Mucosa of gallbladder (tissue), 1 donor: ENCODE measurements at regions not wholly inside any gene's neighbourhood (a gene's known extent, or its start where the extent isn't known, plus 50 kb on each side); places are given as distances from the start of the nearest gene placed in this dataset.
"Not testable (repeated sequence)": the region's sequence is repeated elsewhere in the genome, so short reads cannot be mapped to it uniquely, and the experiment has no call there.

Experiments used
- DNase-seq: peaks from one replicate; pipeline ENCODE4 v3.0.0-alpha.2; 2020; ENCODE audit warnings: low spot score
- donor health status: DM: no; HTN: no; CAD: no.

DNA sequence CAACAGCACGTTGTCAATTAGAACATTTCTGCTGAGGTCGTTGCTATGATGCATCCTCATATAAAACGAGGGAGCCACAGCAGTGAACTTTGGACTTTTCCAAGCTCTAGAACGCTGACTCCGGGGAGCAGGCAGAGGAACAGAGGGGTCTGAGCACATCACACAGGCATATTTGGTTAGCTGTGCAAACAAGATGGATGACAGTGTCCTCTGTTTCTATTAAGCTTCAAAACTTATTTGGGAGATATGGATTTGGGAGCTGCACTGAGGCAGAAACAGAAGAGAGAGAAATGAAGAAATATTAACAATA lies 278.0 kb upstream of the TBL1XR1 start:
- DNase-seq = no peak

DNA sequence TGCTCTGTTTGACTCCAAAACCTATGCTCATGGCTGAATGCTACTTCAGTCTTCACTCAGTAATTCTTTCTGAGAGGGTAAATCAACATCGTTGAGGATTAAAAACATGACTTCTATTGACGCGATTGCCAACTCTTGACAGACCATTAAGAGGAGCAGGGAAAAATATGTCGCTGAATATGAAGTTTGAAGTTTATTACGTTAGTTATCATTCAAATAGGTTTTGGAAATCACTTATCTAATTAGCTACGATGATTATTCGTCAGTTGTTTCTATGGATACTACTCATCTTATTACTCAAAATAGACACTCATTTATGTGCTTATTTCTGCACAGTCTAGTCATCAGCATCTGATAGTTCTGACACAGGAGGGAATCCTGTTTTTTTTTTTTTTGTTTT lies 279.2 kb upstream of the TBL1XR1 start:
- DNase-seq = no peak

DNA sequence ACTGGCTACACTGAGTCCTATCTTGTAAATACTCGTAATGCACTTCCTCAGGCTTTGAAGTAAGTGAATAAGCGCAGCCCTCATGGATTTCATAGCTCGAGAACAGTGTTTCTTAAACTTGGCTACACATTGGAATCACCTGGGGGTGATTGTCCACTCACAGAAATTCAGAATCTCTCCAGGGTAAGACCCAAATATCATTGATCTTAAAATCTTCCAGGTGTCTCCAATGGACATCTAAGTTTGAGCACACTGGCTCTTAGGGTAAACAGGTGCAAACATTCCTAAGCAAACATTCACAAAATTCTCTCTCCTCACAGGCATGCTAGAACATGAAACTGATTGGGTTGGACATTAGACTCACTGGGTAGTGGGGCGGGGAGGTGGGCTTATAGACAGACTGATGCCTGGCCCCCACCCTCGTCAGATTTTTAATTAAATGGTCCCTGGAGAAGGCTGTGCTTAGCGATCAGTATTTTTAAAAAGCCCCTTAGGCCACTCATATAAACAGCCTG lies 279.7 kb upstream of the TBL1XR1 start:
- no peak for DNase-seq

DNA sequence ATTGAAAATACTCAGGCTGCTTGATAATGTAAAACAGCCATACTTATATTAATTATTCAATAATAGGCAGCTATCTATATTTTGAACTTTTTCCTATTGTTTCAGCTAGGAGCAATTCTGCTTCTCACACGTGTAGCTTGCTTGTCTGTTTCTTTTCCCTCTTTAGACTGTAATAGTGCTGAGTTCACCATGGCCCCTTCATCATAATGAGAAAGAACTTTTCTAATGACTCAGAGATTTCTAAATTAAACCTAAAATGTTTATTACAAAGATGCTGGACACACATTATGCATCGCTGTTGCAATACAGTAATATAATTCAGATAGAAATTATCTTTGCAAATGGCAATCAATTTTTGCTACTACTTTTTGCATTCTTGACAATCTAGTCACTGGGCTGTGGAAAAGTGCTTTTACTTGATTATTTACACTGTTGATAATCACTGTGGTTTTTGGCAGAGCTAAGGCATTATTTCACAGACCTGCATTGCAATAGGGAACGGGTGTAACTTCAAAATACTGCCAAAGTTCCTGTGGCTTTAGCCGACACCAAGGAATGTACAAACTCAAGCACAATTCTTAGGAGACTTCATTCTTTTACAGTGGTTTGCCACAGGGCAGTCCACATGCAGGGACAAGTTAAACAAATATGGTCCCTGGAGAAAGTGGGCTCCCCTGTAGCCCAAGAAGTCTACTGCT lies 281.0 kb upstream of the TBL1XR1 start:
- peak; percentile 65 for DNase-seq

DNA sequence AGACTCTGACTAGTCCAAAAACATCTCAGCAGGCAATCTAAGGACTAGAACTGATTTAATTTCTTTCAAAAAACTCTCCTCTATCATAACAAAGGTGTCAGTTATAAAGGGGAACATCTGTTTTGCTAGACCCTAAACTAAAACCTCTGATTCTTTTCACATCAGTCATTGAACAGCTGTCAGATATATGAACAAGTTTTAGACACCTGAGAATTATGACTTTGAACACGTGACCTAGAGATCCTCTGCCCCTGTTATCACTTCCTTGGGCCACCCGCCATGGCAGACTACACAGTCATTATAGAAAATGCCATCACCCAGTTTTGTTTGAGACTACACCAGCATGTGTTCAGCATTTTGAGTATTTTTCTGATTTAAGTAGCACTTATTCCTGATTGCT lies 282.3 kb upstream of the TBL1XR1 start:
- DNase-seq = no peak

DNA sequence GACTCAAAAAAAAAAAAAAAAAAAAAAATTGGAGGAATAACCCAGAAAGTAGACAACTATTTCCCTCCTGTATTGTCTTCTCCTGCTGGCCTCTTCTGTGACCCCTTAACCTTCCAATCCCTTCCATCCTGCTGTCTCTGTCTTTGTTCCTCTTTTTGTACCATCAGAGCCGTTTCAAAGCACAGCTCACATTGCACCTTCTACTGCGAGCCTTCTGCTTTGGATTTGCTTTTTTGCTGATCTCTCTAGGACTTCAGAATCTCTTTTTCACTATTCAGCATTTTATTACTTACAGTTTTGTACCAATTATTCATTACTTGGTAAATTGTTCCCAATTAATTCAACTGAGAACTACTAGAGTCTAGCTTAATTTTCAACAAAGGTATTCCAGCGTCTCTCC lies 284.0 kb upstream of the TBL1XR1 start:
- no peak for DNase-seq

DNA sequence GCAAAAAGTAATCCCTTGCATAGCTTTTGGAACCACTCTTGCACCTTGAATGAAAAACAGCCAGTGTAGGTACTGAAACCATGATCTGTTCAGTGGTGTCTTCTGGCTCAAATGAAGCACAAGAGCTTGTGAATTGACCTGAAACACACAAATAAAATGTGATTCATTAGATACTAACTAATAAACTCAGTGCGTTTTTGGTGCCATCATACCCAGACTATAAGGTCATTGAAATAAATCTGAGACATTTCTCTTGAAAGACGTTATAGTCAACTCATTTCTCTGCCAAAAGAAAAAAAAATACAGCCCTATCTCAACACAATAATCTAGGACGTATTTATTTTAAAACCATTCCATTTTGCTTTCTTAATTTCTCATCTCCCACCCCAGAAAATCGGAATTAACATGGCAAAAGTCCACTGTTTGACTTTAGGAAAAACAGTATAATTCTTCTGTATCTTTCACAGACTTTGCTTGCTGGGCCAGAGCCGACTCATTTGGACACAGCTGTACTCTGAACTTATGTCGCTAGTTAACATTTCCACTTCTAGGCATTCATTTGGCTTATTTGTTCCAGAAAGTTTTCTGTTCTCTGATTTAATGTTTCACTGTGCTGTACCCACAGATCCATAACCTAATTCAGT lies 284.9 kb upstream of the TBL1XR1 start:
- no peak for DNase-seq

DNA sequence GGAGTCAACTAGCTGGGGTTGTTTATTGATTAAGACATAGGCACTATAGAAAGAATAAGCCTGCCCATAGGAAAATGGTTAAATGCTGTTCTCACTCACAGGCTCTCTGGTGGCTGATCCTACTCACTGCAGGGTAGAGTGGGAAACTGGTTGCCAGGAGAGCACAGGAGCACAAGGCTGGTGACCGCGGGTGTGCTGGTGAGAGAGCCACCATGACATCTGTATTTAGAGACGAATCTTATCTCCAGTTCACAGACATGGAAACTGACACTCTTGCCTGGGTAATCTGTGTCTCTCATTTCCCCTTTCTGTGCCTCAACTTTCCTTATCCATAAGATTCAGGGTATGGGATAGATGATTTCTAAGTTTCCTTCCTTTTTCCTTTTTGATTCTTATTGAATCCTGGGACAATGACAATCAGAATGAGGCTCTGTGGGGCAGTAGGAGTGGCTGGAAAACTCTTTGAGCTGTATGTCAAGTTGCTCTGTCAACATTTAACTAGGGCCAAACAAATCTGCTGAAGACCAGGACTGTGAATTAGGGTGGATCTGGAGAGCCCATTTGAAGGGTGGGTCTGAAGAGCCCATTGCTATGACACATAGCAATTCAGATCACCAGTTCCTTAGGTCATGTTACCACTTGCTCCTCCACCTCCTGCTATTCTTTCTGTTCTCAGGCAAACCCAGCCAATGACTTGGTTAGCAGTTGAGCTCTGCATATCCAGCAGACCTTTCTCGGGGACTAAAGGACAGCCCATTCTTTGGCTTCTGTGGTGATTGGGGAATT lies 286.1 kb upstream of the TBL1XR1 start:
- DNase-seq = no peak

DNA sequence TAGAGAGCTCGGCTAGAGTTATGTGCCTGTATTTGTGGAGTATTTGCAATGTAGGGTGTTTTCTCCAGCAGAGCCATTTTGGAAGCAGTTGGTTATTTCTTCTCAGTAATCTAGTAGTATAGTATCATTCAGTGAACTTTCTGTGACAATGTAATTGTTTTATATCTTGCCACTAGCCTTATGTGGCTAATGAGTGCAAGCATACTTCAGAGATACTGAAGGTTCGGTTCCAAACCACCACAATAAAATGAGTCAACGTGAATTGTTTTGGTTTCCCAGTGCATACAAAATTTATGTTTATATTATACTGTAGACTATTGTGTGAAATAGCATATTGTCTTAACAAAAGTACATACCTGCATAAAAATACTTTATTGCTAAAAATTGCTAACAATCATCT lies 286.9 kb upstream of the TBL1XR1 start:
- no peak for DNase-seq

DNA sequence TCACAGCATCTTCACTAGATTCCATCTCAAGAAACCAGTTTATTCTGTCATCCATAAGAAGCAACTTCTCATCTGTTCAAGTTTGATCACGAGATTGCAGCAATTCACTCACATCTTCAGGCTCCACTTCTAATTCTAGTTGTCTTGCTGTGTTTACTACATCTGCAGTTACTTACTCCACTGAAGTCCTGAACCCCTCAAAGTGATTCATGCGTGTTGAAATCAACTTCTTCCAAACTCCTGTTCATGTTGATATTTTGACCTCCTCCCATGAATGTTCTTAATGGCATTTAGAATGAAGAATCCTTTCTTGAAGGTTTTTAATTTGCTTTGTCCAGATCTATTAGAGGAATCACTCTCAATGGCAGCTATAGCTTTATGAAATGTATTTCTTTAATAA lies 287.6 kb upstream of the TBL1XR1 start:
- DNase-seq = no peak

DNA sequence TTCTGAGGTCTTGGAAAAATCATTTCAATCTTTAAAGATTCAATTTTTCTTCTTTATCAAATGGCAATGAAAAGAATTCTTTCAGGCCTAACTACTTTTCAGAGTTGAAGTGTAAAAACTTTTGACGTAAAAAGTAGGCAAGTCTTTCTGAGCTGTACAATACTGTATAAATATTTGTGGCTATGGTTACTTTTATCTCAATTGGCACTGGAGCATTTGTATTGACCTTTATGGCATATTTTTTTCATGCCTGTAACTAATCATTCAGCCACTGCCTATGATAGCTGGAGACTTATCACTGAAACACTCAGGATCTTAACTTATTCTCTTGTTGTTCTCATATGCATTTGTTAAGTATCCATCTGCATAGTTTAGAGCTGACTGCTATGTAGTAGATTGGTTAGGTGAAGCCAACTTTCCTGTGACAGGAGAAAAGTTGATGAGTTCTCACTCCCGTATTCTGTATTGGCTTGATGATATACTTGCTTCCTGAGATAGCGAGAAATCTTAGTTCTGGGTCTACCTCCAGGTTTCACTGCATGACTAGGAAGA lies 290.4 kb upstream of the TBL1XR1 start:
- no peak for DNase-seq

DNA sequence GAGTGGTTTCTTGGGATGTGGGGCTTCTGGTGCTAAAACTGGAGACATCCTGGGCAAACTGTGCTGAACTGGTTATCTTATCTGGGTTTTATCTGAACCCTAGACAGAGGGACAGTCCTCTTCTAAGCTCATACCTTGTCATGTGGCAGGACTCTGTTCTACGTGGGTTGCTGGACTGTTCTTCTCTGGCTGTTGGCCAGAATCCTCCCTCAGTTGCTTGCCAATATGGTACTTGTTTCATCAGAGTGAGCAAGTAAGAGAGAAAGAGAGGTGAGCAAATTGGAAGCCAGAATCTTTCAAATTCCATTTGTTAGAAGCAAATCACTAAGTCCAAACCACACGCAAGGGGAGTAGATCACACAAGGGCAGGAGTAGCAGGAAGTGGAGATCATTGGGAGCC lies 291.5 kb upstream of the TBL1XR1 start:
- DNase-seq = no peak

DNA sequence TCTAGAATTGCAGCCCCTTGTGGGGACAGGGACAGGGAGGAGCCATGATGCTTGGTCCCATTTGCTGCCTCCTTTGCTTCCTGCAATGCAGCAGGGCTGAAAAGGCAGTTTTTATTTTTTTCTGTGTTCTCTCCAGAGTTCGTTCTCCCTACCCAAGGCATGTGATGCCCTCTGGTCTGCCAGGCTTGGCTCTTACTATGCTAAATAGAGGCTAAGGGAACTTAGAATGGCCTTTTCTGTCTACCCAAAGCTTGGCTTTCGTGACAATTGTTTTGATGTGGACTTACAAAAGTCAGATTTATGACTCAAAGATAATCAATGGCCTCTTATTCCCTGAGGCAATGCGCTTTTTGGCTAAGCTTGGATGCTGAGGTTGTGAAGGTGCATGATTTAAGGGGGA lies 293.3 kb upstream of the TBL1XR1 start:
- DNase-seq = no peak

DNA sequence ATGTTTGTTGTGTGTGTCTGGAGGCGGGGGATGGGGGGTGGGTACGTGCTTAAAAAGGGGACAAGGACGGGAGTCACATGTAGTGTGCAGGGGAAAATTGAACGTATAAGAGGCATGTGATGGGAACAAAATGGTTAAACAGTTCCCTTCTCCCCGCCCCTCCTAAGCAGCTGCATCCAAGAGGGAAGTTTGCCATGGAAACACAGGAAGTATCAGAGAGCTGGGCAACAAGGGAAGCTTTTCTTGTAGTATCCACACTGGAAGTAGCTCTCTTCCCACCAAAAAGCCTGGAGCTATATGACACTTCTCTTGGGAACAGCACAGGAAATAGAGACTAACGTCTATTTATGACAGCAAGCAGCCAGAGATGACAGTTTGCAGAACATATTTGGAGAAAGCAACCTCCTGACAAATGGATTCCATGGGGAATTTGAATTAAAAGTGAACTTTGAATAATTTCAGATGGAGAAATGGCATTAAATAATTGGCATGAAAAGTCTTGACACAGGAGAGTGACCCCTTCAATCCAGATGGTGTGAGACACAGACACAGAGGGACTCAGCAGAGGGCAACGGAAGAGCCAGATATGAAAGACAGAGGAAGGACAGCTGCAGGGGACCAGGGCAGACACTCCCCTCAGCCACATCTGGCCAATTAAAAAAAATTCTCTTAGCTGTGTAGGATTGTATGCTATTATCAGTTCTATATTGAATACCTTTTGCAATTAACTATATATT lies 294.2 kb upstream of the TBL1XR1 start:
- DNase-seq = no peak

DNA sequence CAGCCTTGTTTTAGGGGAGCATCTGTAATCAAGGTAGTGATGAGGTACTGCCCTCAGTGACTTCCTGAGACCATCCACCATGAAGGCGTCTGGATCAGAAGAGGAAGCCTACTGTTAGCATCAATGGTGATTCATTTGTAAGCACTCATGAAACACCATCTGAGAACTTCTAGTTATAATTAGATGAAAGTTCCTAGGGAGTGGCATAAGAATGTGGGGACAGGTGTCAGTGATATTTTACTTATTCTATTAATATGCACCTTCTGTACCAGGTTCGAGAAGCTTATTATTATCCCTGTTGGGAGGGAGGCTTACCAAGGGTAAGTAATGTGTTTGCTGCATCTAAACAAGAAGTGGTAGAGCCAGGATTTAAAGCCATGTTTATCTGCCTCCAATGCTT lies 295.8 kb upstream of the TBL1XR1 start:
- DNase-seq = no peak

DNA sequence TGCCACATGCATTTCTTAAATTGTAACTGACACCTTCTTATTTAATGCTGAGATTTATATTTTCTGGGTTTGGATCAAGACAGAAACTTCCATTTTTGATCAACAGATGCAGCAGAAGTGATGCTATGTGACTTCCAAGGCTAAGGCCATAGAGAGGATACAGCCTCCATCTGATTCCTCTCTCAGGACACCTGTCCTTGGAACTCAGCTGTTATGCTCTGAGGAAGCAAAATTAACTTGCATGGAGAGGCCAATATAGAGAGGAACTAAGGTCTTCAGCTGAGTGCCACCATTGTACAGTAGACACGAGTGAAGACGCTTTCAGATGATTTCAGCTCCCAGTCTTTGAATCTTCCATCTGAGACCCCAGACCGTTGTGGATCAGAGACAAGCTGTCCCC lies 296.9 kb upstream of the TBL1XR1 start:
- DNase-seq = no peak

DNA sequence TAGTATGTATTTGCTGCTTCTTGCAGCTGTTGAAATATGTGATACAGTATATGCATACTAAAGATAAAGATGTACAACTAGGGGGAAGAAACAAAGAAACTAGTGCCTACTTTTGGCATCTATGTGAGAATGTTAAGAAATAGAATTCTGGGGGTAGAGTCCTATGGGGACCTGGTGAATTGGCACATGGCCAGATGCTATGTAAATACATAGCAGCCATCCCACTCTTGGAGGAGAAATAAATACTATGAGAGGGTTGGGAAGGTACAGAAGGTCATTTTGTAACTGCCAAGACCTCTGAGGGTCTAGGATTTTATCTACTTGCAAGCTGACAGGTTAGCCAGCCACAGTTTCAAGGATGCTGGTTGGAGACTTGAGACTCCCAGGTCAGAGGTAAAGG lies 298.3 kb upstream of the TBL1XR1 start:
- no peak for DNase-seq

DNA sequence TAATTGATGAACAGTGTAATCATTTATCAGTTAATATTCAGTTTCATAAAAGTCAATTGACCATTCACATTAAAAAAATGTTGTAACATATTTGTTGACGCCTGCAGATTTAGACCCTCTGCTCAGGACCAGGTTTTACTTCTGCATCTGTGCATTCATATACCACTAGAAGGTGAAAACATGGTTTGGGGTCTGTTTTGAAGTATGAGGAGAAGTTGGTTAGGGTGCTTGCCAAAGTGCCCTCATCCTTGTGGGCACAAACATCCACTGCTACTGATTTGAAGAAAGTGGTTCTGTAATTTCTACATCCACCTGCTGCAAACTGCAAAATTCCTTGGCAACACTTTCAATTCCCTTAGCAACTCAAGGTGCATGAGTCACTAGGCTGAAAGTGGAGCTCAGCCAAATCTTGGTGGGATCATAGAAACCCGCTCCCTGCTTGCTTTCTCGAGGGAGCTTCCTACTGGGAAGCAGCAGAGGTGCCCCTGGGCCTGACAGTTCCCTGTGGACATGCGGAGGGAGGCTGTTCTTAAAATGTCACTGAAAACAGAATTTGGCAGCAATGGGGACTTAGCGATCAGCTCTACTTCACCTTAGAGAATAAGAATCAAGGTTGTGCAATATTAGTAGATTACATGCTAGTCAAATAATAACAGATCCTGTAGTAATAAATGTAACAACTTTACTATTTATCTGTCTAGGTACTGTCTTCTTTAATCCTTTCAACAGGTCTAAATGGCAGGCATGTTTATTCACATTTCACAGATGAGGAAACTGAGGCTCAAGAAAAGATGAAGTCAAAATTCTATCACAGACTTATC lies 301.0 kb upstream of the TBL1XR1 start:
- peak; percentile 40 for DNase-seq

DNA sequence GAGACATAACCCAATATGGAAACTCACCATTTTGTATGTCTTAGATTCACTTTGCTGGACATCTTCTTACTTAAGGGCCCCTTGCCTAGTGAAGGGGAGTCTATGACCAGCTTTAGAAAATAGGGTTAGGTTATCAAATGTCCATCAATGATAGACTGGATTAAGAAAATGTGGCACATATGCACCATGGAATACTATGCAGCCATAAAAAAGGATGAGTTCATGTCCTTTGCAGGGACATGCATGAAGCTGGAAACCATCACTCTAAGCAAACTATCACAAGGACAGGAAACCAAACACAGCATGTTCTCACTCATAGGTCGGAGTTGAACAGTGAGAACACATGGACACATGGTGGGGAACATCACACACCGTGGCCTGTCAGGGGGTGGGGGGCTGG lies 301.8 kb upstream of the TBL1XR1 start:
- DNase-seq = not testable (repeated sequence)

DNA sequence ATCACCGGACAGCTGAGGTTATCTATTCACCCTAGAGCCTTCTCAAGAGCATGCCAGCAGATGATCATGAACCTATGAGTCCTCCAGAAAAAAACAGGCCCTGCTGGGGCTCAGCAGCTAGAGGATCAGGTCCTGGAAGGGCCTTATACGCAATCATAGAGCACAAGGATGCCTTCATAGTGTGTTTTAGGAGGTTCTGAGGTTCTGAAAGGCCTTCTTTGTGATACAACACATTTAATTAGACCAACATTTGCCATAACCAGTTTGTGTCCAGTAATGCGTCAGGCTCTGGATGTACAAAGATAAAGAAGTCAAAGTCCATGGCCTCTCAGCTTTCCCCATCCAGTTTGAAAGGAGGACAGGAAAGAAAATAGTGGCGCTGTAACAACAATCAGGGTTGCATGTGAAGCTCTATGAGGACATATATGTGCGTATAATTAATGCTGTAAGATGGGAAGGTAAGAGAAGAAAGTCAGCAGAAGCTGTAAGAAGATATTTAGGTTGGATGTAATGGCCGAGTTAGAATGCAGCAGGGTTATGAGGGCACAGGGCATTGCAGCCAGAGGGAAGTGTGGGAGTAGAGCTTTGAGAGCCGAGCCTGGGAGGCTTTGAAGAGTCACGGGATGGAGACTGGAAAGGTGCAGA lies 302.6 kb upstream of the TBL1XR1 start:
- DNase-seq = no peak
